ENCODE measurements at regions not wholly inside any gene's neighbourhood (a gene's known extent, or its start where the extent isn't known, plus 50 kb on each side); places are given as distances from the start of the nearest gene placed in this dataset.

GRCh38 chrX:139178980-139179379 lies 351.6 kb upstream of the F9 start:
- H3K4me3 ChIP-seq: no peak overlapping the region
- H3K4me1 ChIP-seq: no peaks in the 10 kb centered on the region
- no peaks in the 10 kb centered on the region for H3K36me3 ChIP-seq
- H3K27me3 ChIP-seq: no peaks in the 10 kb centered on the region
- TF ChIP-seq, protein P1, sequence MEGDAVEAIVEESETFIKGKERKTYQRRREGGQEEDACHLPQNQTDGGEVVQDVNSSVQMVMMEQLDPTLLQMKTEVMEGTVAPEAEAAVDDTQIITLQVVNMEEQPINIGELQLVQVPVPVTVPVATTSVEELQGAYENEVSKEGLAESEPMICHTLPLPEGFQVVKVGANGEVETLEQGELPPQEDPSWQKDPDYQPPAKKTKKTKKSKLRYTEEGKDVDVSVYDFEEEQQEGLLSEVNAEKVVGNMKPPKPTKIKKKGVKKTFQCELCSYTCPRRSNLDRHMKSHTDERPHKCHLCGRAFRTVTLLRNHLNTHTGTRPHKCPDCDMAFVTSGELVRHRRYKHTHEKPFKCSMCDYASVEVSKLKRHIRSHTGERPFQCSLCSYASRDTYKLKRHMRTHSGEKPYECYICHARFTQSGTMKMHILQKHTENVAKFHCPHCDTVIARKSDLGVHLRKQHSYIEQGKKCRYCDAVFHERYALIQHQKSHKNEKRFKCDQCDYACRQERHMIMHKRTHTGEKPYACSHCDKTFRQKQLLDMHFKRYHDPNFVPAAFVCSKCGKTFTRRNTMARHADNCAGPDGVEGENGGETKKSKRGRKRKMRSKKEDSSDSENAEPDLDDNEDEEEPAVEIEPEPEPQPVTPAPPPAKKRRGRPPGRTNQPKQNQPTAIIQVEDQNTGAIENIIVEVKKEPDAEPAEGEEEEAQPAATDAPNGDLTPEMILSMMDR (IDR thresholded peaks at IDR 0.05): no peak
- no peak for TF ChIP-seq POLR2A (IDR thresholded peaks at IDR 0.05)
- H3K27ac ChIP-seq: no peak overlapping the region
- intact Hi-C loops (cut with DNase I; ENCODE audit: low total_unique reads): no loop called here
- no peak for DNase-seq
- no peaks in the 10 kb centered on the region for H3K9me3 ChIP-seq

- H3K9me3 ChIP-seq: no peaks in the 10 kb centered on the region
- intact Hi-C loops (cut with DNase I; ENCODE audit: low total_unique reads): no loop called here
- H3K27me3 ChIP-seq: no peaks in the 10 kb centered on the region
- TF ChIP-seq, protein P1 (IDR thresholded peaks at IDR 0.05): no peak
- TF ChIP-seq POLR2A (IDR thresholded peaks at IDR 0.05): no peak
- no peak for DNase-seq
- no peak overlapping the region for H3K4me3 ChIP-seq
- no peak overlapping the region for H3K27ac ChIP-seq
- H3K4me1 ChIP-seq: no peaks in the 10 kb centered on the region
- H3K36me3 ChIP-seq: no peaks in the 10 kb centered on the region
Observed at GRCh38 chrX:139172731-139173130, 357.8 kb upstream of the F9 start.

GRCh38 chrX:139170526-139171173 lies 359.9 kb upstream of the F9 start:
- Histone ChIP-seq H3K27me3 (no peaks in the 10 kb centered on the region), H3K9me3 (no peaks in the 10 kb centered on the region), H3K36me3 (no peaks in the 10 kb centered on the region), H3K4me1 (no peaks in the 10 kb centered on the region), H3K27ac (no peak overlapping the region), H3K4me3 (no peak overlapping the region)
- TF ChIP-seq, protein P1 (IDR thresholded peaks at IDR 0.05): no peak
- no peak for TF ChIP-seq POLR2A (IDR thresholded peaks at IDR 0.05)
- DNase-seq: no peak
- intact Hi-C loops (cut with DNase I; ENCODE audit: low total_unique reads): no loop called here

DNA sequence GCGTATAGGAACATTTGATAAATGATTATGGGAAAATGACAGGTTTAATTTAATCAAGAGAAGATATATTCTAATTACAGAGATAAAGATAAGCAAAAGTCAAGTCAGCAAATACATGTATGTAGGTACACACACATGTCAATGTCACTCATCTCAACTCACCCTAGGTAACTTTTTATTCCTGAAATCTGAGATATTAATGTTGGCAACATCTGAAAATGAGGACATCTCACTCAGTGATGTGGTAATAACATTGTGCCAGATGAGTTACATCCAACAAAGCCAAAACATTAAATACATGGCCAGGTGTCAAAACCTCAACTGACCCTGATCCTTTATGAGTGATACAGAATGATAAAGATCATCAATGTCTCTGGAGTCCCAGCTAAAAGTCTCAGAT lies 363.3 kb upstream of the F9 start:
- Histone ChIP-seq H3K27me3 (no peaks in the 10 kb centered on the region), H3K9me3 (no peaks in the 10 kb centered on the region), H3K27ac (no peak overlapping the region), H3K4me3 (no peak overlapping the region), H3K4me1 (no peaks in the 10 kb centered on the region), H3K36me3 (no peaks in the 10 kb centered on the region)
- no peak for TF ChIP-seq POLR2A (IDR thresholded peaks at IDR 0.05)
- TF ChIP-seq, protein P1 (IDR thresholded peaks at IDR 0.05): no peak
- intact Hi-C loops (cut with DNase I; ENCODE audit: low total_unique reads): no loop called here
- no peak for DNase-seq

DNA sequence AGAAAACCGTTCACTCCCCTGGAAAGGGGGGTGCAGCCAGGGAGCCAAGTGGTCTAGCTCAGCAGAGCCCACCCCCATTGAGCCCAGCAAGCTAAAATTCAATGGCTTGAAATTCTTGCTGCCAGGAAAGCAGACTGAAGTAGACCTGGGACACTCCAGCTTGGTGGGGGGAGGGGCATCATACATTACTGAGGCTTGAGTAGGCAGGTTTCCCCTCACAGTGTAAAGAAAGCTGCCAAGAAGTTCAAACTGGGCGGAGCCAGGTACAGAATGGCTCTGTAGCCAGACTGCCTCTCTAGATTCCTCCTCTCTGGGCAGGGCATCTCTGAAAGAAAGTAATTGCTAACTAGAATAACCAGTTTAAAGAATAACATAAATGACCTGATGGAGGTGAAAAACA lies 372.3 kb upstream of the F9 start:
- no peak overlapping the region for H3K27ac ChIP-seq
- no peaks in the 10 kb centered on the region for H3K9me3 ChIP-seq
- no peak for DNase-seq
- no peaks in the 10 kb centered on the region for H3K27me3 ChIP-seq
- no peaks in the 10 kb centered on the region for H3K4me1 ChIP-seq
- TF ChIP-seq POLR2A (IDR thresholded peaks at IDR 0.05): no peak
- TF ChIP-seq, protein P1 (IDR thresholded peaks at IDR 0.05): no peak
- intact Hi-C loops (cut with DNase I; ENCODE audit: low total_unique reads): no loop called here
- no peak overlapping the region for H3K4me3 ChIP-seq
- H3K36me3 ChIP-seq: no peaks in the 10 kb centered on the region
